ENCODE measurements at regions not wholly inside any gene's neighbourhood (a gene's known extent, or its start where the extent isn't known, plus 50 kb on each side); places are given as distances from the start of the nearest gene placed in this dataset.
"Not testable (repeated sequence)": the region's sequence is repeated elsewhere in the genome, so short reads cannot be mapped to it uniquely, and the experiment has no call there.

GRCh38 chr10:29820890-29821461 is 186.2 kb upstream of the SVIL start:
- DNase-seq: no peak

GRCh38 chr10:29816801-29817558 is 182.2 kb upstream of the SVIL start:
- DNase-seq: no peak

DNA sequence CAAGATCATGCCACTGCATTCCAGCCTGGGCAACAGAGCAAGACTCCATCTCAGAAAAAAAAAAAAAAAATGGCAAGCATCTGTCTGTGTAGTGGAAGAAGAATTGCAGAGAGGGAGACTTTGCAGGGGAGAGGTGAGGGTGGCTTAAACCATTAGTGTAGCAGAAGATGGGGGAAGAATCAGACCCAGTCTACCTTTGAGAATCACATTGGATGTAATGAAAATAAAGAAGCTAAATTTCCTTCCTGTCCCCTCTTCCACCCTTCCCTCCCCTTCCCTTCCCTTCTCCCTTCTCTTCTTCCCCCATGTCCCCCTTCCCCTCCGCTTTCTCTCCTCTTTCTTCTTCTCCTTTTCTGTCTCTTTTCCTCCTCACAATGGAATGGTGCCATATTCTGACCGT is 180.8 kb upstream of the SVIL start:
- DNase-seq: no peak

DNA sequence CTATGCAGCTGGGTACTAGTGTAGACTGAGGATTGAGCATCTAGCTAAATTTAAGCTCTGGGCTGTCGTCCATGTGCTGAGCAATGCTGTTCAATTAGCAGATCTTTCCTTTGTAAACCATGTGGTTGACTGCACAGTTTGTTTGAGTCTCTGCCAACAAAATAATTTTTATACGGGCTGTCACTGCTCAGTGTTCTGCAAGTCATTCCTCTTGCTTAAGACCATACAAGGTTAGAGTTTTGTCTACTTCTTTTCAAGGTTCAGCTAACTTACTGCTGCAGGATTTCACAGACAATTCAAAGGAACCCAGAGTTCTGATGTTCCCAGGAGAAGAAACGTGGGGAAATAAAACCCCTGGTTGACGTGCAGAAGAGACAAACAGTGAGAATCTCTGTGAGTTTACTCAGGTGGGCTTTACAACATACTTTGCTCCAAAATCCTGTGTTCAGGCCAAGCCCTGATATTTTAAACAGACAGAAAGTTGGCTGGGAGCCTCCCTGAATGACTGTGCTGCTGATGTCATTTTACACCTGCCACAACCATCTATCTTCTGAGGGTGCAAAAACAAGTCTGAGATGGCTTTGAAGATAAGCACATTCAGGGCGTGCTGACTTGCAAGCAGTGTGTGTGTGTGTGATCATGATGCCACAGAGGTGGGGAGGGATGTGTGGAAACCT is 177.1 kb upstream of the SVIL start:
- DNase-seq: peak; percentile 47

GRCh38 chr10:29810816-29811215 is 176.0 kb upstream of the SVIL start:
- peak; percentile 1 for DNase-seq

GRCh38 chr10:29810231-29810630 is 175.5 kb upstream of the SVIL start:
- DNase-seq: not testable (repeated sequence)

- peak; percentile 1 for DNase-seq
Measured at GRCh38 chr10:29809383-29809782, 174.6 kb upstream of the SVIL start.

DNA sequence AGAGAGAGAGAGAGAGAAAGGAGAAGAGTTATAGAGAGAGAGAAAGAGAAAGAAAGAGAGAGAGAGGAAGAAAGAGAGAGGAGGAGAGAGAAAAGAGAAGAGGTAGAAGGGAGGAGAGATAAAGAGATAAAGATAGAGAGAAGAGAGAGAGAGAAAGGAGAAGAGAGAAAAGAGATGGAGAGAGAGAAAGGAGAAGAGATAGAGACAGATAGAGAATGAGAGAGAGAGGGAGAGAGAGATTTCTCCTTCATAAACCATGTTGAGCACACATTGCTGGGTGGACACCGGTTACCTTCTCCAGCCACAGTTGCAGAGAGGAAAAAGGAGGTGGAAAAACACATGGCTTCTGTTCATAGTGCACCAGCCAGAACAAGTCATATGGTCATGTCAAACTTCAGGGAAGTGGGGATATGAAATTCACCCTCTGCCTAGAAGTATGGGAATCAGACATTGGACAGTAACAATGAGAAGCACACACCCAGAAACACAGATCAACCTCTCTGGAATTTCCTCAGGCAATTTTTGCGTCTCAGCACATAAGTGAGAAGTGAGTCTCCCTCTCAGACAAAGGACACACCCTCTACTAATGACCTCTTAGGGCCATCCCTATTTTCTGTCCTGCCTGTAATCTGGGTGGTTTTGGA is 172.5 kb upstream of the SVIL start:
- DNase-seq: peak; percentile 52

- peak; percentile 6 for DNase-seq
Measured at GRCh38 chr10:29806350-29806788, 171.6 kb upstream of the SVIL start.

GRCh38 chr10:29805134-29805723 is 170.5 kb upstream of the SVIL start:
- peak; percentile 7 for DNase-seq

DNA sequence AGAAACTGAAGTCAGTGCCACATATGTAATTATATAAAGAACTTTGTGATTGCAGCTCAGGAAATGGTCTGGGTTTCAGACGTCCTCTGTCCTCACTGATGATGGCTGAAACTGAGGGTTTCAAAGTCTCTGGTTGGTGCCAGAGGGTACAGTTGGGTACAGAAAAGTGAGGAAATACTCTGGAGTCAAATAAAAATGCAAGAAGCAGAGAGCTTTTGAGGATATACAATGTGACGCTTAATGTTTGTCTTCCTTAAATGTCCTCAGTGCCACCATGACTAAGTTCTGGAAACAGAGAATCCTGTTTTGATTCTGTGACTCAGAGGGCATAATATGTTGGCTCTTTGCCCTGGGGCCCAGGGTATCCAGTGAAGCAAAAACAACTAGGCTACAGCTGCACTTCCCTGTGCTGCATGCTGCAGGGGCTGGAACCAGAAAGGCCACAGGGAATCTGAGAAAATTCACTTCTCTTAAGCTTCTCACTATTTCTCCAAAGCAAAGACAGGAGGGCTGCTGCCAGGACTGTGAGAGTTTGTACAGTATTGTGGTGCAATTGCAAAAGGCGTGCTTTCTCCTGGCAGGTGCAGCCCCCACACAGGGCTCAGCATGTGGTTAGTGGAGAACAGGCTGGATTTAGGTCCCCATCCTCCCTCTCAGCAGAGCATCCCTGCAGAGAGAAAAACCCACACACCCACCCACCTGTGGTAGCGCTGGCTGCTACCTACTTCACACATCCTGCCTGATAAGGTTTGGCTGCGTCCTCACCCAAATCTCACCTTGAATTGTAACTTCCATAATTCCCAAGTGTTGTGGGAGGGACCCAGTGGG is 169.5 kb upstream of the SVIL start:
- peak; percentile 50 for DNase-seq

- no peak for DNase-seq
Measured at GRCh38 chr10:29802171-29802570, 167.4 kb upstream of the SVIL start.

- DNase-seq: peak; percentile 20
Measured at GRCh38 chr10:29798921-29799690, 164.3 kb upstream of the SVIL start.

- DNase-seq: no peak
Measured at GRCh38 chr10:29797616-29798015, 162.8 kb upstream of the SVIL start.

DNA sequence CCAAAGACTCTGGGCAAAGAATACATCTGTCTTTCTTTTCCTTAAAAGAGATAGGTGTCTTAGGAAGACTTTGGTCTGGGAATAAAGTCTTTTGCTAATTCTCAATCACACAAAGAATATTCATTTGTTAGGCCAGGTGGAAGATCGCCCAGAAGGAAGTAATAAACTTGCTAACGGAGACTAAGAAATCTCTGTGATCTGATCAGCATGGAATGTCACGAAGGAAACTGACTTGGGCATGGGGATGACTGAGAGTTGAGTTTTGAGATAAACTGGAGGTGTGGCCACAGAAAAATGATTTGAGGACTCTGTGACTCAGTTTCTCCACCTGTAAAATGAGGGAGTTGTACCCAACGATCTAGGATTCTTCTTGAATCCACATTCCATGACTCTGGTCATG is 161.1 kb upstream of the SVIL start:
- DNase-seq: no peak

DNA sequence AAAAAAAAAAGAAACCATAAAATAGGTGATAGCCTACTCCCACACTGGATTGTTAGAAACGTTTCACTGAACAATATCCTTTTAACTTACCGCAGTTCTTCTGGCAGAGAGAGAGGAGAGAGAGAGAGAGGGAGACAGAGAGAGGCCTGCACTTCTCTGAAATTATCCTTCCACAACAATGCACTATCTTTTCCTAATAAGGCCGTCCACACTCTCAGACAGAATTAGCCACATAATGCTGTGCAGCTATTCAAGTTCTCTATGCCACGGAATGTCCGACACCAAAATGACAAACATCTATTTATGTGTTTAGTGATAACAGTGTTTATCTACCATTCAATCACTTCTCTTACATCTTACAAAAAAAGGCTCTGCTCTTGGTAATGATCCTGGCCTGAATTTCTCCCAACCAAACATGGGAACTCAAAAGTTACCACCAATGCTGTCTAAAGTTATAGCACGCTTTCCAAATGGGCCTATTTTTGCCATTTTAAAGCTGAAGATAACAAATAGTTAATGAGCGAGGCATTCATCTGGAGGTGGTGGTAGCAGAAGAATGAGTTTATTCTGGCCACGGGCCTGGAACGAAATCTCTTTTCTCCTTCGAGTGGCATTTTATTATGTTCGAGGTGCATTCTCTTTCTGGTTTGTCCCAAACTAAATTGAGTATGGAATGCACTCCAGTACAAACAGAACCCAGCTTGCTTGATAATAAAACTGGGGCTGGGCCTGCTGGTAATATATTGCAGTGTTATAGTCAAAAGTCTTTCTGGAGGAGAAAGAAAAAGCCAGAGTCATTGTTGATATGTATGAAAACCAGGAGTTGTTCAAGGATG is 160.2 kb upstream of the SVIL start:
- peak; percentile 36 for DNase-seq

DNA sequence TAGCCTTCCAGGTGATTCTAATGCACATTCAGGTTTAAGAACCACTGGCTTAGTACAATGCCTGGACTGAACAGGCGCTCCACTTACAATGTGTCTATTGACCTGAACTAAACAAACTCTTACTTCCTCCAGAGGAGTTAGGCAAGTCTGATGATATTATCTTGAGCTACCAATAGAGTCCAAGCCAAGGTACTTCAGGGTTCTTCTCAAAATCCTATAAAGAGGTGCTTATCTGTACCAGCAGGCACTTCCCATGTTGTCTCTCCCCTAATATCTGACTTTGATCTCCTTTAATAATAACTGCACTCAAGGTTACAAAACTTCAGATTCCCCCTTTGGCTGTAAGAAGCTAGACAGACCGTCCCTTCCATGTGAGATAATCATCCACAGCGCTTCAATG is 157.0 kb upstream of the SVIL start:
- DNase-seq: peak; percentile 17

GRCh38 chr10:29790207-29790606 is 155.4 kb upstream of the SVIL start:
- DNase-seq: no peak

GRCh38 chr10:29788113-29788512 is 153.3 kb upstream of the SVIL start:
- no peak for DNase-seq

DNA sequence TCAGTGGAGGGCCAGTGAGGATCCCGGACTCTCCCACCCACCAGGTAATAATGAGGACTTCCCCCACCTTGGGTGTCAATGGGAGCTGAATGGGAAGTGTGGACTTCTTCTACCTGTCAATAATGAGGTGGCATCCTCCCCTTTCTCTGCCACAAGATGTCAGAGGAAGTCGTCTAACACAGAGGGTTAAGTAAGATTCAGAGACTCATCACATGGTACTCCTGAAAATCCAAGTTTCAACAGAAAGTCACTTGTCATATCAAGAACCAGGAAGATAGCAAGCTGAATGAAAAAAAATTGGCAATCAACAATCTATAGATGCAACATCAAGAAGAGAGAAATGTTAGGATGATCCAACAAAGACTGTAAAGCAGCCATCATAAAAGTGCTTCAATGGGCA is 150.9 kb upstream of the SVIL start:
- no peak for DNase-seq
